Panc1 (cell line): ENCODE measurements at regions not wholly inside any gene's neighbourhood (a gene's known extent, or its start where the extent isn't known, plus 50 kb on each side); places are given as distances from the start of the nearest gene placed in this dataset.

Experiments
- ATAC-seq: fragments of 200-7000 bp; cut with Tn5 transposase; 2 replicates; pipeline ENCODE4 v1.9.1; 2020; ENCODE audit warnings: mild to moderate bottlenecking, moderate library complexity
- BruUV-seq: library from RNA; stranded (reverse); fragments of 400-500 nt; replicated peaks from 2 replicates; lab custom pipeline; 2021; lab: Mats Ljungman, UMichigan
- CTCF ChIA-PET: fragments of 300-600 bp; sonication (Branson Sonifier 250); formaldehyde crosslinking; loops from one replicate; lab custom pipeline; 2022; ENCODE audit warnings: antibody characterized with exemption; lab: Charles Lee
- POLR2A ChIA-PET: fragments of 300-600 bp; sonication (Branson Sonifier 250); formaldehyde crosslinking; loops from one replicate; lab custom pipeline; 2022; ENCODE audit warnings: antibody characterized with exemption; lab: Charles Lee
- DNase-seq: peaks from one replicate; pipeline ENCODE4 v3.0.0-alpha.2; 2010; ENCODE audit warnings: low read depth, low spot score
- H3K27ac ChIP-seq: 2 replicates; pipeline ENCODE4 v1.5.1; 2011; ENCODE audit warnings: mild to moderate bottlenecking, low read length, inconsistent platforms
- H3K27me3 ChIP-seq: fragments of 200-500 bp; sonication (Bioruptor generic); 2 replicates; pipeline ENCODE4 v1.6.0; 2014; ENCODE audit warnings: low read length, inconsistent platforms; ENCODE audit not compliant: control insufficient read depth, insufficient read depth
- H3K36me3 ChIP-seq: fragments of 200-500 bp; sonication (Bioruptor generic); 2 replicates; pipeline ENCODE4 v1.5.1; 2014; ENCODE audit warnings: inconsistent platforms, mild to moderate bottlenecking, low read length, moderate library complexity; ENCODE audit not compliant: control insufficient read depth, insufficient read depth
- H3K4me1 ChIP-seq: 2 replicates; pipeline ENCODE4 v1.5.1; 2011; ENCODE audit warnings: inconsistent platforms, mild to moderate bottlenecking, low read length, moderate library complexity; ENCODE audit not compliant: control insufficient read depth, insufficient read depth
- H3K4me3 ChIP-seq, 2 experiments: 2 replicates each; pipeline ENCODE4 v1.5.1; 2011 to 2012; ENCODE audit warnings: low read depth in 2 of 2, low read length in 2 of 2, mild to moderate bottlenecking in 2 of 2, inconsistent platforms in 1 of 2, moderate library complexity in 1 of 2
- H3K9me3 ChIP-seq: fragments of 200-500 bp; sonication (Bioruptor generic); 2 replicates; pipeline ENCODE4 v1.5.1; 2014; ENCODE audit warnings: low read depth, mild to moderate bottlenecking, inconsistent platforms, low read length, moderate library complexity; ENCODE audit not compliant: control insufficient read depth, insufficient read depth
- CTCF ChIP-seq: fragments of 450-650 bp; IDR thresholded peaks from 2 replicates; pipeline ENCODE4 v1.5.1; 2017; ENCODE audit warnings: mild to moderate bottlenecking
- POLR2AphosphoS5 ChIP-seq: IDR thresholded peaks from 2 replicates; pipeline ENCODE4 v1.6.1; 2012; ENCODE audit warnings: mild to moderate bottlenecking, low read depth, low read length, moderate library complexity
- REST ChIP-seq, 2 experiments: IDR thresholded peaks; 2 replicates each; pipeline ENCODE4 v1.6.1; 2011 to 2012; ENCODE audit warnings: low read depth in 2 of 2, control low read depth in 1 of 2, low read length in 1 of 2, mild to moderate bottlenecking in 1 of 2, moderate library complexity in 1 of 2; ENCODE audit not compliant: insufficient read depth in 1 of 2
- SIN3A ChIP-seq: IDR thresholded peaks from 2 replicates; pipeline ENCODE4 v1.6.1; 2012; ENCODE audit warnings: low read depth, mild to moderate bottlenecking, low read length, moderate library complexity, borderline replicate concordance; ENCODE audit not compliant: insufficient read depth
- TCF7L2 ChIP-seq: IDR thresholded peaks from 2 replicates; pipeline ENCODE4 v1.6.1; 2011; ENCODE audit warnings: mild to moderate bottlenecking, low read depth, low read length, inconsistent platforms
- in situ Hi-C: cut with HindIII; loops from 2 replicates; pipeline ENCODE4 v1.10.0; 2016; ENCODE audit warnings: low sequenced_read_pairs, low pct_unique_long_range_greater_than_20kb
- intact Hi-C: fragments of 100-400 bp; cut with micrococcal nuclease; formaldehyde crosslinking; loops from one replicate; pipeline ENCODE4 v1.10.0; 2022; ENCODE audit not compliant: unreplicated experiment

GRCh38 chr4:124095621-124096020 is 616.9 kb downstream of the ANKRD50 start:
- no peak for ATAC-seq

GRCh38 chr4:124096290-124096689 is 616.2 kb downstream of the ANKRD50 start:
- in situ Hi-C loops = no loop called here
- POLR2A ChIA-PET = no interaction called here
- Histone ChIP-seq H3K4me1 (no peaks in the 10 kb centered on the region), H3K27me3 (no peaks in the 10 kb centered on the region), H3K36me3 (no peaks in the 10 kb centered on the region), H3K9me3 (no peaks in the 10 kb centered on the region), H3K4me3 (no peak overlapping the region), H3K27ac (no peak overlapping the region)
- CTCF ChIA-PET = no interaction called here
- DNase-seq = no peak
- no peak for ATAC-seq
- BruUV-seq = no TSS peak
- TF ChIP-seq SIN3A (no peak), TCF7L2 (no peak), CTCF (no peak), REST (IDR thresholded peaks at IDR 0.05; ENCODE audit: insufficient read depth in 1 of 2, low read depth in 2 of 2, low read length in 1 of 2) (no peak), POLR2AphosphoS5 (no peak)
- intact Hi-C loops = no loop called here

More at GRCh38 chr4:124095621-124096020, 616.9 kb downstream of the ANKRD50 start:
- in situ Hi-C loops (no loop called here), intact Hi-C loops (no loop called here)
- DNase-seq = no peak
- no TSS peak for BruUV-seq
- Histone ChIP-seq H3K9me3 (no peaks in the 10 kb centered on the region), H3K27me3 (no peaks in the 10 kb centered on the region), H3K36me3 (no peaks in the 10 kb centered on the region), H3K27ac (no peak overlapping the region), H3K4me3 (no peak overlapping the region), H3K4me1 (no peaks in the 10 kb centered on the region)
- no peak for TF ChIP-seq POLR2AphosphoS5
- TF ChIP-seq REST (IDR thresholded peaks at IDR 0.05; ENCODE audit: insufficient read depth in 1 of 2, low read depth in 2 of 2, low read length in 1 of 2) = no peak
- no peak for TF ChIP-seq SIN3A
- no peak for TF ChIP-seq CTCF
- no peak for TF ChIP-seq TCF7L2
- ChIA-PET POLR2A (no interaction called here), CTCF (no interaction called here)
